HG03571 (cell line): ENCODE measurements at regions not wholly inside any gene's neighbourhood (a gene's known extent, or its start where the extent isn't known, plus 50 kb on each side); places are given as distances from the start of the nearest gene placed in this dataset.
"Not testable (repeated sequence)": the region's sequence is repeated elsewhere in the genome, so short reads cannot be mapped to it uniquely, and the experiment has no call there.

Experiments used
- ATAC-seq: cut with Tn5 transposase; IDR thresholded peaks from one replicate; pipeline ENCODE4 v1.9.1; 2021; ENCODE audit not compliant: unreplicated experiment

GRCh38 chr5:88622890-88623289 lies 260.1 kb downstream of the MEF2C start:
- ATAC-seq = not testable (repeated sequence)

GRCh38 chr5:88615767-88616166 lies 267.2 kb downstream of the MEF2C start:
- ATAC-seq = not testable (repeated sequence)

GRCh38 chr5:88613051-88613450 lies 269.9 kb downstream of the MEF2C start:
- ATAC-seq = no peak

- no peak for ATAC-seq
Observed at GRCh38 chr5:88610586-88610985, 272.4 kb downstream of the MEF2C start.

GRCh38 chr5:88607492-88607891 lies 275.5 kb downstream of the MEF2C start:
- ATAC-seq = no peak

GRCh38 chr5:88606626-88607025 lies 276.4 kb downstream of the MEF2C start:
- ATAC-seq = no peak

GRCh38 chr5:88606173-88606572 lies 276.8 kb downstream of the MEF2C start:
- ATAC-seq = no peak

GRCh38 chr5:88602584-88602983 lies 280.4 kb downstream of the MEF2C start:
- no peak for ATAC-seq

GRCh38 chr5:88594441-88594840 lies 288.5 kb downstream of the MEF2C start:
- ATAC-seq = no peak

- ATAC-seq = no peak
Observed at GRCh38 chr5:88588609-88589008, 294.4 kb downstream of the MEF2C start.

GRCh38 chr5:88583471-88583870 lies 299.5 kb downstream of the MEF2C start:
- ATAC-seq = no peak

- ATAC-seq = no peak
Observed at GRCh38 chr5:88558366-88558765, 289.7 kb upstream of the TMEM161B start.

GRCh38 chr5:88557881-88558280 lies 289.2 kb upstream of the TMEM161B start:
- ATAC-seq = no peak

- no peak for ATAC-seq
Observed at GRCh38 chr5:88557131-88557530, 288.5 kb upstream of the TMEM161B start.

- no peak for ATAC-seq
Observed at GRCh38 chr5:88556406-88556805, 287.8 kb upstream of the TMEM161B start.

GRCh38 chr5:88555674-88556073 lies 287.0 kb upstream of the TMEM161B start:
- ATAC-seq = no peak

- ATAC-seq = no peak
Observed at GRCh38 chr5:88553986-88554385, 285.3 kb upstream of the TMEM161B start.

- no peak for ATAC-seq
Observed at GRCh38 chr5:88553136-88553875, 284.7 kb upstream of the TMEM161B start.

GRCh38 chr5:88552426-88552825 lies 283.8 kb upstream of the TMEM161B start:
- no peak for ATAC-seq

GRCh38 chr5:88551724-88552345 lies 283.2 kb upstream of the TMEM161B start:
- ATAC-seq = no peak

- ATAC-seq = no peak
Observed at GRCh38 chr5:88550736-88551135, 282.1 kb upstream of the TMEM161B start.

GRCh38 chr5:88548136-88548805 lies 279.6 kb upstream of the TMEM161B start:
- no peak for ATAC-seq
